ENCODE measurements at regions not wholly inside any gene's neighbourhood (a gene's known extent, or its start where the extent isn't known, plus 50 kb on each side); places are given as distances from the start of the nearest gene placed in this dataset.

GRCh38 chr12:126960221-126960620 is 1306.7 kb upstream of the TMEM132C start:
- TF ChIP-seq CTCF (conservative IDR thresholded peaks at IDR 0.05 in 1 of 2, IDR thresholded peaks at IDR 0.05 in 1 of 2; ENCODE audit: extremely low read depth in 1 of 2, insufficient read depth in 1 of 2, low read depth in 1 of 2, low read length in 2 of 2) (no peak), EZH2 (IDR thresholded peaks at IDR 0.05; ENCODE audit: borderline replicate concordance, low read length) (no peak)

All from mammary epithelial cell (primary cell).